NCI-H2227 (cell line): ENCODE measurements at regions not wholly inside any gene's neighbourhood (a gene's known extent, or its start where the extent isn't known, plus 50 kb on each side); places are given as distances from the start of the nearest gene placed in this dataset.

Experiments used
- DNase-seq: peaks from one replicate; lab custom pipeline; 2025; ENCODE audit not compliant: unreplicated experiment; lab: John Stamatoyannopoulos, UW

DNA sequence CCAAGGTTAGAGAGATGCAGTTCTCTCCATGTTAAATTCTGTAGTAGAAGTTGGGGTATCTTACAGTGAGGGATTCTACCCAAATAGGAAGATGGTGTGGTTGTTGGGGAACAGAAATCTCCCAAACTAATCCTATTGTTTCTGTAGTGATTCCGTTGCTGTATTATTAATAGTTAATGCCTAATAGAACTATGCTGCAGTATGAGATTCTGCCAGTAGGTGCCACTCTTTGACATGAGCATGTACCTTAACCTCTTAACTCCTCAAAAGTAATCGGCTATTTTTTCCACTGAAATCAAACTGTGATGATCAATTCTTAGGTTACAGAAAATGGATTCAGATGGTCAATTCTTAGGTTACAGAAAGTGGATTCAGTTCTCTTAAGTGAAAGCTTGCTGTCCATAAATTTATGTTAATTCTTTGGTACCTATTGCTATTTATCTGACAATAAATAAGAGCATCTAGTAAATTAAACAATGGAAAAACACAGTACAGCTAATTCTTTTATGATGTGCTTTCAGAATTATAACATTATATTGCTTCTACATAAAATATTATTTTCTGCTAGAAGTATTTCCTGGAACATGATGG, 97.9 kb upstream of the DLX2 start:
- DNase-seq, result no peak

GRCh38 chr2:172204309-172204708, 101.6 kb upstream of the DLX2 start:
- DNase-seq, result no peak

GRCh38 chr2:172204762-172205161, 102.1 kb upstream of the DLX2 start:
- no peak for DNase-seq

GRCh38 chr2:172205292-172205691, 102.6 kb upstream of the DLX2 start:
- DNase-seq, result no peak

GRCh38 chr2:172207911-172208310, 105.2 kb upstream of the DLX2 start:
- peak; percentile 24 for DNase-seq

GRCh38 chr2:172208791-172209325, 106.2 kb upstream of the DLX2 start:
- no peak for DNase-seq

- no peak for DNase-seq
Observed at GRCh38 chr2:172210599-172210998, 107.9 kb upstream of the DLX2 start.

- DNase-seq, result no peak
Observed at GRCh38 chr2:172211512-172211911, 108.8 kb upstream of the DLX2 start.

GRCh38 chr2:172213116-172213860, 110.6 kb upstream of the DLX2 start:
- DNase-seq, result no peak

DNA sequence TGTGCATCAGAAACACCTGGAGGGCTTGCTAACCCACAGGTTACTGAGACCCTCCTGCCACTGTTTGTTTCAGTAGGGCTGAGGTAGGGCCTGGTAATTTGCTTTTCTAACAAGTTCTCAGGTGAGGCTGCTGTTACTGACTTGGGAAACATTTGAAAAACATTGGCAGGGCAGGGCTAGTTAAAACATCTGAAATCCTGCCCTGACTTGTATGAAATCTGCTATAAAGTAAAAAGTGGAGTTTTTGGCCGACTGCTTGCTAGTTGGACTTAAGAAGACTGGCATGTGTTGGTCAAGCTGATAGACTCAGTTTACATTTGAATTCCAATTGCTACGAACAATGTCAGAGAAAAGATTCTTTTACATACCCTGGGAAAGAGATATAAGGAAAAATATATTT, 111.6 kb upstream of the DLX2 start:
- no peak for DNase-seq

GRCh38 chr2:172215172-172215935, 112.7 kb upstream of the DLX2 start:
- no peak for DNase-seq

- no peak for DNase-seq
Observed at GRCh38 chr2:172215936-172216335, 113.2 kb upstream of the DLX2 start.

GRCh38 chr2:172216477-172216876, 113.8 kb upstream of the DLX2 start:
- peak; percentile 27 for DNase-seq

GRCh38 chr2:172219201-172219600, 116.5 kb upstream of the DLX2 start:
- DNase-seq, result no peak

DNA sequence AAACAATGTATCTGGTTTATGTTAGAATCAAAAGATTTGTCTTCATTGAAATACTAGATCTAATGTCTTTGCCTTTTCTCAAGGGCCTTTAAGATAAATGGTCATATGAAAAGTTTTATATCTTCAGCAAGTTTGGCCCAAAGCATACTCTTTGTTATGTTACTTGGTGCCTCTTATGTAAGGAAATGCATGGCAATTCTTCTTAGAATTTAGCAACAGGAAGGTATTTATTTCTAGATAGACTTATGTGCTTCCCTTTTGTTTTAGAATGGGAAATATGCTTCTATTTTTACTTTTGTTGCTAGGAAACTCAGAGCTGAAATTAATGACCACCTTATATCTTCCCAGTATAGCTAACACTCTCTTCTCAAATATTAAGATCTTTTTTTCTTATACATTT, 117.4 kb upstream of the DLX2 start:
- DNase-seq, result no peak

GRCh38 chr2:172223601-172224054, 120.9 kb upstream of the DLX2 start:
- DNase-seq, result no peak

GRCh38 chr2:172225786-172226185, 123.1 kb upstream of the DLX2 start:
- peak; percentile 42 for DNase-seq

- peak; percentile 16 for DNase-seq
Observed at GRCh38 chr2:172226244-172227061, 123.8 kb upstream of the DLX2 start.

- DNase-seq, result no peak
Observed at GRCh38 chr2:172227719-172228118, 125.0 kb upstream of the DLX2 start.

DNA sequence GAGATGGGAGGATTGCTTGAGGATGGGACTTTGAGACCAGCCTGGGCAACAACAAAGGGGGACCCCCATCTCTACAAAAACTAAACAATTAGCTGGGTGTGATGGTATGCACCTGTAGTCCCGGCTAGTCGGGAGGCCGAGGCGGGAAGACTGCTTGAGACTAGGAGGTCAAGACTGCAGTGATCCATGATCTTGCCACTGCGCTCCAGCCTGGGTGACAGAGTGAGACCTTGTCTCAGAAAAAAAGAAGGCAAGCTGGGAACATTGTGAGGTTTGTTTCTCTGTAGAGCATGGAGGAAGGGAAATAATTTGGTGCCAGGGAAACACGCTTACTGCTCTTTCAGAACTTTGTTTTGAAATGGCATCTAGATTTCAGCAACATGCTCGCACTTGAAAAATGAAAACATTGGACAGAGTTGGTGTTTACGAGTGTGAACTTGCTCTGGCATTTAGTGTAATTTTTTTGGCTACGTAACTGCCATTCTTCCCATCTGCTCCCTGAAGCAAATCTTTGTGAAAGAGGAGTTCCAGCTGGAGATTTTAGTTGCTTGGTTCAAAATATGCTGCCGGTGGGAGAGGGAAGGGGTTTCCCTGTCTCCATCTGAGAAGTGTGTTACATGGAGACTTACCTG, 125.6 kb upstream of the DLX2 start:
- no peak for DNase-seq
